H9 (cell line): ENCODE measurements at regions not wholly inside any gene's neighbourhood (a gene's known extent, or its start where the extent isn't known, plus 50 kb on each side); places are given as distances from the start of the nearest gene placed in this dataset.

Source experiments
- DNase-seq: peaks from one replicate; pipeline ENCODE4 v3.0.0-alpha.2; 2017
- H2AFZ ChIP-seq: one replicate; pipeline ENCODE4 v1.6.1; 2013; ENCODE audit warnings: mild to moderate bottlenecking, low read length, control low read depth, moderate library complexity
- H2AK5ac ChIP-seq: 2 replicates; pipeline ENCODE4 v1.6.1; 2013; ENCODE audit warnings: low read length, control low read depth, mixed read lengths; ENCODE audit not compliant: insufficient read length
- H2BK120ac ChIP-seq: one replicate; pipeline ENCODE4 v1.6.1; 2013; ENCODE audit warnings: low read depth, mild to moderate bottlenecking, low read length, control low read depth, inconsistent platforms; ENCODE audit not compliant: poor library complexity, severe bottlenecking
- H2BK12ac ChIP-seq: 2 replicates; pipeline ENCODE4 v1.6.1; 2013; ENCODE audit warnings: low read length, control low read depth, mixed read lengths, low read depth; ENCODE audit not compliant: insufficient read length
- H2BK15ac ChIP-seq: 2 replicates; pipeline ENCODE4 v1.6.1; 2013; ENCODE audit warnings: low read depth, low read length, control low read depth
- H2BK20ac ChIP-seq: one replicate; pipeline ENCODE4 v1.6.1; 2013; ENCODE audit warnings: low read depth, mild to moderate bottlenecking, low read length, control low read depth, inconsistent platforms; ENCODE audit not compliant: poor library complexity, severe bottlenecking
- H2BK5ac ChIP-seq: 2 replicates; pipeline ENCODE4 v1.6.1; 2013; ENCODE audit warnings: low read length, control low read depth, mixed read lengths; ENCODE audit not compliant: insufficient read length
- H3K14ac ChIP-seq: 2 replicates; pipeline ENCODE4 v1.6.1; 2013; ENCODE audit warnings: low read length, control low read depth; ENCODE audit not compliant: insufficient read depth
- H3K18ac ChIP-seq: 2 replicates; pipeline ENCODE4 v1.6.1; 2013; ENCODE audit warnings: low read depth, mild to moderate bottlenecking, mixed read lengths, low read length, control low read depth; ENCODE audit not compliant: insufficient read length
- H3K23ac ChIP-seq: 2 replicates; pipeline ENCODE4 v1.6.1; 2013; ENCODE audit warnings: low read length, control low read depth, mixed read lengths, low read depth; ENCODE audit not compliant: insufficient read length
- H3K23me2 ChIP-seq: 2 replicates; pipeline ENCODE4 v1.6.1; 2013; ENCODE audit warnings: low read depth, mild to moderate bottlenecking, mixed read lengths, low read length, control low read depth; ENCODE audit not compliant: insufficient read length, poor library complexity, severe bottlenecking
- H3K27ac ChIP-seq: 2 replicates; pipeline ENCODE4 v1.5.1; 2013; ENCODE audit warnings: low read length, control low read depth, mixed read lengths, low read depth; ENCODE audit not compliant: insufficient read length
- H3K27me3 ChIP-seq: 2 replicates; pipeline ENCODE4 v1.6.1; 2013; ENCODE audit warnings: low read length, control low read depth, inconsistent platforms; ENCODE audit not compliant: insufficient read depth
- H3K4ac ChIP-seq: 2 replicates; pipeline ENCODE4 v1.6.1; 2013; ENCODE audit warnings: low read depth, mild to moderate bottlenecking, control low read depth, inconsistent platforms, low read length, moderate library complexity
- H3K4me1 ChIP-seq: 2 replicates; pipeline ENCODE4 v1.6.1; 2013; ENCODE audit warnings: low read length, control low read depth, inconsistent platforms; ENCODE audit not compliant: insufficient read depth
- H3K4me2 ChIP-seq: 2 replicates; pipeline ENCODE4 v1.6.1; 2013; ENCODE audit warnings: low read length, control low read depth, mixed read lengths; ENCODE audit not compliant: insufficient read length, insufficient read depth
- H3K56ac ChIP-seq: 2 replicates; pipeline ENCODE4 v1.6.1; 2013; ENCODE audit warnings: low read depth, mild to moderate bottlenecking, mixed read lengths, low read length, control low read depth; ENCODE audit not compliant: insufficient read length
- H3K79me1 ChIP-seq: 2 replicates; pipeline ENCODE4 v1.6.1; 2013; ENCODE audit warnings: low read depth, mild to moderate bottlenecking, moderate library complexity, low read length, control low read depth, inconsistent platforms; ENCODE audit not compliant: insufficient read depth, poor library complexity, severe bottlenecking
- H3K79me2 ChIP-seq: 2 replicates; pipeline ENCODE4 v1.6.1; 2013; ENCODE audit warnings: low read length, control low read depth, inconsistent platforms; ENCODE audit not compliant: insufficient read depth
- H3K9ac ChIP-seq: 2 replicates; pipeline ENCODE4 v1.6.1; 2013; ENCODE audit warnings: low read length, control low read depth, mixed read lengths; ENCODE audit not compliant: insufficient read length; ENCODE audit errors: extremely low read depth
- H3K9me3 ChIP-seq: one replicate; pipeline ENCODE4 v1.6.1; 2013; ENCODE audit warnings: low read depth, low read length, inconsistent platforms; ENCODE audit not compliant: control insufficient read depth
- H3T11ph ChIP-seq: one replicate; pipeline ENCODE4 v1.6.1; 2013; ENCODE audit warnings: mild to moderate bottlenecking, low read length, control low read depth, inconsistent platforms
- H4K20me1 ChIP-seq: one replicate; pipeline ENCODE4 v1.6.1; 2013; ENCODE audit not compliant: control insufficient read depth, insufficient read length, insufficient read depth
- H4K5ac ChIP-seq: 2 replicates; pipeline ENCODE4 v1.6.1; 2013; ENCODE audit warnings: low read depth, mild to moderate bottlenecking, mixed read lengths, low read length, control low read depth; ENCODE audit not compliant: insufficient read length
- H4K8ac ChIP-seq: replicated peaks from 2 replicates; pipeline ENCODE4 v1.6.1; 2013; ENCODE audit warnings: low read length, control low read depth, mixed read lengths, low read depth; ENCODE audit not compliant: insufficient read length
- H4K91ac ChIP-seq: 2 replicates; pipeline ENCODE4 v1.6.1; 2013; ENCODE audit warnings: low read depth, mild to moderate bottlenecking, moderate library complexity, mixed read lengths, low read length, control low read depth; ENCODE audit not compliant: insufficient read length
- H3K27ac Mint-ChIP-seq, 3 experiments: 2 replicates in 2 of 3; 3 replicates in 1 of 3; pipeline ENCODE4 v1.8.0; 2020 to 2021; ENCODE audit warnings: mixed read lengths in 3 of 3, mild to moderate bottlenecking in 1 of 3, moderate library complexity in 1 of 3
- H3K27me3 Mint-ChIP-seq: 2 replicates; pipeline ENCODE4 v1.8.0; 2021; ENCODE audit warnings: low read depth, mild to moderate bottlenecking, moderate library complexity, mixed read lengths
- H3K36me3 Mint-ChIP-seq, 3 experiments: 2 replicates in 2 of 3; 3 replicates in 1 of 3; pipeline ENCODE4 v1.8.0; 2020 to 2021; ENCODE audit warnings: low read depth in 3 of 3, mixed read lengths in 3 of 3; ENCODE audit not compliant: insufficient read depth in 1 of 3
- H3K4me1 Mint-ChIP-seq, 2 experiments: 2 replicates each; pipeline ENCODE4 v1.8.0; 2020; ENCODE audit warnings: mixed read lengths in 2 of 2
- H3K4me3 Mint-ChIP-seq, 2 experiments: 2 replicates in 1 of 2; 3 replicates in 1 of 2; pipeline ENCODE4 v1.8.0; 2020 to 2021; ENCODE audit warnings: mild to moderate bottlenecking in 2 of 2, mixed read lengths in 2 of 2, moderate library complexity in 1 of 2
- H3K9me3 Mint-ChIP-seq, 2 experiments: 2 replicates in 1 of 2; 3 replicates in 1 of 2; pipeline ENCODE4 v1.8.0; 2020; ENCODE audit warnings: mild to moderate bottlenecking in 2 of 2, mixed read lengths in 2 of 2, moderate library complexity in 1 of 2
- WGBS: extraction: QIAGEN DNeasy Blood & Tissue Kit; methylation state at CpG from one replicate; pipeline ENCODE4 v1.1.7; 2013; ENCODE audit warnings: missing lambda C conversion rate, low lambda C conversion rate, mixed read lengths; ENCODE audit not compliant: insufficient read length; ENCODE audit errors: extremely low coverage; 5-methylcytosine and 5-hydroxymethylcytosine counted together
- TF ChIP-seq, protein P1 (sequence below): fragments of 200-600 bp; sonication (generic); conservative IDR thresholded peaks from 3 replicates; pipeline ENCODE4 v1.8.0; 2021; ENCODE audit warnings: antibody characterized with exemption, mild to moderate bottlenecking

DNA sequence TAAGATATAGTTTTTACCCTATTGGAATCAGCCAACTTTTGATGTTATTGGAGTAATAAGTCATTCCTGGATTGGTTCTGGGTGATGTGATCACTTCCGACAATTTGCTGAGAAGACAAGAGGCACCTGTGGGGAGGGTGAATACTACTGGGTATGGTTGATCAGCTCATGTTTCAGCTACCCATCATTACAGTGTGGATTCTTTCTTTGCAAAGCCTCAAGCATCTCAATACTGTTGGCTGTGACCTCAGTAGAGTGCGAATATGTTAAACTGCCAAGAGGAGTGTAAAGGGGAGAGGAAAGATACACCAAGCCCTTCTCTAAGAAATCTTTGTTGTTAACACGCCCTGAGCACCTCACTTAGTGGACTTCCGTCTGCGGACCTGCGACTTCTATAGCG, 317.7 kb downstream of the TDRD15 start:
- Histone ChIP-seq H3K27me3 (no peaks in the 10 kb centered on the region), H3K4me1 (peaks cover 2% of the 10 kb centered on the region; the same call in 1 of the 2 replicates), H3K4me2 (no peak overlapping the region), H3K9ac (no peak overlapping the region), H4K91ac (no peak overlapping the region), H2BK120ac (no peak overlapping the region), H3K79me1 (no peaks in the 10 kb centered on the region), H3K56ac (no peak overlapping the region), H2BK5ac (no peak overlapping the region), H2BK15ac (no peak overlapping the region), H3K4ac (no peak overlapping the region), H3K23ac (no peak overlapping the region), H2BK20ac (no peak overlapping the region), H4K5ac (no peak overlapping the region), H3K9me3 (no peaks in the 10 kb centered on the region), H4K20me1 (no peaks in the 10 kb centered on the region), H2AK5ac (no peak overlapping the region), H4K8ac (no peak overlapping the region), H3K79me2 (peaks cover 2% of the 10 kb centered on the region; the same call in 1 of the 2 replicates), H3K18ac (no peak overlapping the region), H3T11ph (no peak overlapping the region), H2AFZ (no peak overlapping the region), H3K23me2 (no peaks in the 10 kb centered on the region), H3K14ac (no peak overlapping the region), H2BK12ac (no peak overlapping the region), H3K27ac (no peak overlapping the region)
- no peak for DNase-seq
- Mint-ChIP-seq H3K4me1 (peaks cover 11 to 12% of the 10 kb centered on the region in 2 experiments), H3K36me3 (no peaks in the 10 kb centered on the region), H3K9me3 (no peaks in the 10 kb centered on the region), H3K27ac (no peak overlapping the region; a peak in 1 of 7 replicates), H3K27me3 (no peaks in the 10 kb centered on the region), H3K4me3 (no peak overlapping the region)
- TF ChIP-seq, protein P1, sequence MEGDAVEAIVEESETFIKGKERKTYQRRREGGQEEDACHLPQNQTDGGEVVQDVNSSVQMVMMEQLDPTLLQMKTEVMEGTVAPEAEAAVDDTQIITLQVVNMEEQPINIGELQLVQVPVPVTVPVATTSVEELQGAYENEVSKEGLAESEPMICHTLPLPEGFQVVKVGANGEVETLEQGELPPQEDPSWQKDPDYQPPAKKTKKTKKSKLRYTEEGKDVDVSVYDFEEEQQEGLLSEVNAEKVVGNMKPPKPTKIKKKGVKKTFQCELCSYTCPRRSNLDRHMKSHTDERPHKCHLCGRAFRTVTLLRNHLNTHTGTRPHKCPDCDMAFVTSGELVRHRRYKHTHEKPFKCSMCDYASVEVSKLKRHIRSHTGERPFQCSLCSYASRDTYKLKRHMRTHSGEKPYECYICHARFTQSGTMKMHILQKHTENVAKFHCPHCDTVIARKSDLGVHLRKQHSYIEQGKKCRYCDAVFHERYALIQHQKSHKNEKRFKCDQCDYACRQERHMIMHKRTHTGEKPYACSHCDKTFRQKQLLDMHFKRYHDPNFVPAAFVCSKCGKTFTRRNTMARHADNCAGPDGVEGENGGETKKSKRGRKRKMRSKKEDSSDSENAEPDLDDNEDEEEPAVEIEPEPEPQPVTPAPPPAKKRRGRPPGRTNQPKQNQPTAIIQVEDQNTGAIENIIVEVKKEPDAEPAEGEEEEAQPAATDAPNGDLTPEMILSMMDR = no peak
- WGBS = no CpG with 5 or more reads among the region's 7 CpGs
